Astrocyte of the spinal cord (primary cell): ENCODE measurements at regions not wholly inside any gene's neighbourhood (a gene's known extent, or its start where the extent isn't known, plus 50 kb on each side); places are given as distances from the start of the nearest gene placed in this dataset.
"Not testable (repeated sequence)": the region's sequence is repeated elsewhere in the genome, so short reads cannot be mapped to it uniquely, and the experiment has no call there.

ENCODE experiments used
- DNase-seq: peaks from one replicate; pipeline ENCODE4 v3.0.0; 2011; ENCODE audit warnings: low read depth, low spot score
- H3K4me3 ChIP-seq: 2 replicates; pipeline ENCODE4 v1.5.1; 2011; ENCODE audit warnings: low read depth, mild to moderate bottlenecking, low read length, moderate library complexity
- in situ Hi-C: cut with HindIII; loops from 2 replicates; pipeline ENCODE4 v1.10.0; 2017; ENCODE audit warnings: low sequenced_read_pairs

DNA sequence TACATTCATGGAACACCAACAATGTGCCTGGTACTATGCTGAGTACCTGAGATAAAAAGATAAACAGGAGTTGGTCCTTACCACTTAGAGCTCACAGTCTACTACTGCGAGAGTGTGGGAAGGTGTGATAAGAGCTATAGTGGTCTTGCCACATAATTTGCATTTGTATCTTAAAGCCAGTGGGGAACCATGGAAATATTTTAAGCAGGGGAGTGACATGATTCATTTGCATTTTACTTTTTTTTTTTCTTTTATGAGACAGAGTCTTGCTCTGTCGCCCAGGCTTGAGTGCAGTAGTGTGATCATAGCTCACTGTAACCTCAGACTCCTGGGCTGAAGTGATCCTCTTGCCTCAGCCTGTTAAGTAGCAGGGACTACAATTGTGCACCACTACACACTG is 53.6 kb downstream of the SRGAP2 start:
- in situ Hi-C loops, H3K4me3 ChIP-seq, DNase-seq: not testable (repeated sequence)

DNA sequence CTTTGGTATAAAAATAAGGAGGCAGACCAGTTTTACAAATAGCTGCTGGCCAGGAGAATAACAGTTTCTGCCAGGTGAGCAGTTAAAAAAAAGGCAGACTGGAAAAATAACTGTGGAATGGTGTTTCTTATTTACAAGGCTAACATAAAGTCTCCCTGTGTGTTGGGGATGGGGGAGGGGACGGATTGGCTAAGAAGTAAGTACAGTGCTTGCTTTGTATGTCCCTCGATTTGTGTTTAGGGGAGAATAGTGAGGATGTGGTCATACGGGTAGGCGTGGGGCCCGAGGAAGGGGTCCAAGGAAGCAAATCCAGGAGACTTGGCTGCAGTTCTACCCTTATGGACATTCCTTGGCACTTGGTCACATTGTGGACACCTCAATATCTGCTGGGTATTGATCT is 58.1 kb downstream of the SRGAP2 start:
- H3K4me3 ChIP-seq, DNase-seq, in situ Hi-C loops: not testable (repeated sequence)

GRCh38 chr1:206262424-206262823 is 59.1 kb downstream of the SRGAP2 start:
- DNase-seq, in situ Hi-C loops, H3K4me3 ChIP-seq: not testable (repeated sequence)

DNA sequence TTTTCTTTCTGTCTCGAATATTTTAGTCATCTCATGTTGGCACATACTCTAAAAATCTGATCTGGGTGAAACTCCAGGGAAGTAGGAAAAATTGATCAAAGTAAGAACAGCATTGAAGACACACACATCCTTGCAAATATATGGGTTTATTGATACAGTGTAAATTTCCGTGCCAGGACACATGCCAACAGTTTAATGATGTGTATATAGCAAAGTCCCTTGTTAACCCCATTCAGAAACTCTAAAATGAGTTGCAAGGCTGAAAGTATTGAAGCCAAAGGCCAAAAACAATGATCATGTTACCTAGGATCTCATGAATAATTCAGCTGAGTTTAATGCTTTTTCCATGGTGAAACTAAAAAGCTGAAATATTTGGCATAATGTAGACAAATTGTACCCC is 61.6 kb downstream of the SRGAP2 start:
- DNase-seq, H3K4me3 ChIP-seq, in situ Hi-C loops: not testable (repeated sequence)

GRCh38 chr1:206271153-206271552 is 67.8 kb downstream of the SRGAP2 start:
- H3K4me3 ChIP-seq, in situ Hi-C loops, DNase-seq: not testable (repeated sequence)

DNA sequence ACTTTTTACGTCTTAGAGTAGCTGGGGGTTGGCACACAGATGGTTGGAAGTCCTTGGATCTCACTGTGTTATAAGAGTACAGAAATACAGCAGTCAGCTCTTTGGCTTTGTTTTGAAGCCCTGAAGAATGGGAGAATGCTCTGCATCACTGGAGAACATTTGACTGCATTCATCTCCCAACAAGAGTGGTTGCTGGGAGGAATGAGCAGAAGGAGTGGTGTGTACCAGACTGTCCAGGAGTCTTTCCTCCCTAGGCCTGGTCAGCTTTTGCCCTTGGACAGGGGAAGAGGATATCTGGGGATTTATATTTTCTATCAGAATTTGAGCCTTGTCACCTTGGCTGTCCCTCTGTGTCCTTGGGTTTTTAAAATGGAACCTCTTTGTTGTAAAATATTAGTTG is 69.8 kb downstream of the SRGAP2 start:
- H3K4me3 ChIP-seq, DNase-seq, in situ Hi-C loops: not testable (repeated sequence)

- H3K4me3 ChIP-seq, DNase-seq, in situ Hi-C loops: not testable (repeated sequence)
Observed at GRCh38 chr1:206276143-206276542, 72.8 kb downstream of the SRGAP2 start.

- in situ Hi-C loops, H3K4me3 ChIP-seq, DNase-seq: not testable (repeated sequence)
Observed at GRCh38 chr1:206278683-206279082, 75.3 kb downstream of the SRGAP2 start.

GRCh38 chr1:206280683-206281082 is 77.3 kb downstream of the SRGAP2 start:
- in situ Hi-C loops, DNase-seq, H3K4me3 ChIP-seq: not testable (repeated sequence)

DNA sequence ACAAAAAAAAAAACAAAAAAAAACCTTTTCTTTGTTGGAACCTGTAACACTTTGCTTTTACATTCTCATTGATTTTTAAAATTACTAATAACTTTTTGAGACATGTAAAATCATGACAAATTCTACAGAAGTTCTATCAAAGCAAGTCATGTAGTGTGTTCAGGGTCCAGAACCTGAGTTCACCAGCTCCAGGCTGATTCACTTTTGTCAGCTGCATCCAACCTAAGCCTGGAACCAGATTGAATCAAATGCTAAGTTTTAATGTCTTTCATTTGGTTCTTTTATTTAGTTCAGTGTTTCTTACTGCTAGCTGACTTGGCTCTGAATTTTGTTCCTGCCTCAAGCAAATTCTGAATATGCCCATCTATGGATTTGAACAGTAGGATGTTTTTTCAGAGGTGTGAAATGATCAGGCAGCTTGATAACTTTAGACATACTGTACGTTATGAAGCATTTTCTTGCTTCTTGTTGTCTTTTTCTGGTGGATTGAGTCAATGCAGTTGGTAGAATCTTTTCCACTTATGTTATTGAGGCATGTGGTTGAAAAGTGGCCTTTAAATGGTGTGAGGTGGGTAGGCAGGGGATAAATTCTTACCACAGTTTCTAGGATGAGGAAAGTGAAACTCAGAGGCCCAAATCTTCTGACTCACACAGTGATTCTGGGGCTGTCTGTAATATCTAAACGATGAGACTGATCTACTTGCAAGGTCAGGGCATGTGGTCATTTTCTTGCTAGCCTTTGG is 78.7 kb downstream of the SRGAP2 start:
- in situ Hi-C loops, DNase-seq: not testable (repeated sequence)

DNA sequence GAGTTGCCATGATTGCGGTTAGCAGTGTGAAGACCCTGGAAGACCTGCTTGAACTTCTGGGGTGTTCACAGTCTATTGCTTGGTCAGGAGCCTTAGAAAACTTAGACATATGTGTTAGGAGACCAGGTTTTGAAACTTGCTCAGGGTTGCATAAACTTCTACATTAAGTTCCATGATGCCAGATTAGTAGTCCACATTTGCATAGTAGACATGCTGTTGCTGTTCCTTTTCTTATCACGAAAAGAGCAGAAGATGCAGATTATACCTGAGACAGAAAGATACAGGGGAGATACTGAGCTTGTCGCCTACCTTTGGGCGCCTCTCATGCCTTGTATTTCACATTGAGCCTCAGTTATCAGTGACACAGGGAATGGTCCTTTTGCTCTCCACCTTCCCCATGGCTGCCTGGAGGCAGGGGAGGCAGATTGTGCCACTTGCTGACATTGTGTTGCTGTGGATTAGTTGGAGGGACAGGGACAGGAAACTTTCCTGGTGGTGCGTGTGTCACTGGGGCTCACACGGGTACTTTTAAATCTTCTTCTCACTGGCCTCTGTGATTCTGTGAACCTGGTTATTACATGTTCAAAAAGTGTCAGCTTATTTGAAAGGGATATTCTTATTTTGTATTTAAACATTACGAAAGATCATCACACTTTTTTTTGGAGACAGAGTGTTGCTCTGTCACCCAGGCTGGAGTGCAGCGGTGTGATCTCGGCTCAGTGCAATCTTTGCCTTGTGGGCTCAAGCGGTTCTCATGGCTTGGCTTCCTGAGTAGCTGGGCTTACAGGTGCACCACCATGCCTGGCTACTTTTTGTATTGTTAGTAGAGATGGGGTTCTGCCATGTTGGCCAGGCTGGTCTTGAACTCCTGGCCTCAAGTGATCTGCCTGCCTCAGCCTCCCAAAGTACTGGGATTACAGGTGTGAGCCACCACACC is 82.0 kb downstream of the SRGAP2 start:
- H3K4me3 ChIP-seq, DNase-seq, in situ Hi-C loops: not testable (repeated sequence)

More for the DNA sequence above, 78.7 kb downstream of the SRGAP2 start:
- not testable (repeated sequence) for H3K4me3 ChIP-seq

DNA sequence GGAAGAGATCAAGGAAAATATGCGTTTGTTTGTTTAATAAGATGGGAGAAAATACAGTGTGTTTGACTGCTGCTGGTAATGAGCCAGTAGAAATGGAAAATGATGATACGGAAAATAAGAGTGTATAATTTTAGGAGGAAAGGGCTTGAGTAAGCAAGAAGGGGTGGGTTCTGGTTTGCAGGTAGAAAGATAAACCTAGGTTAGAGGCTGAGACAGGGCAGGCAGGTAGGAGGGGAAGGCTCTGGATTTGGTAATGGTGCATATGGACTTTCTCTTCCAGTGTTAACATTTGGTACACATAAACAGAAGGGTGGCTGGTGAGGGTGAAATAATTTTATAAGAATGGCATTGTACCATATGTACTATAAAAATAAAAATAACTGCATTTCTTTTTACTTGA is 84.4 kb downstream of the SRGAP2 start:
- DNase-seq, in situ Hi-C loops, H3K4me3 ChIP-seq: not testable (repeated sequence)

DNA sequence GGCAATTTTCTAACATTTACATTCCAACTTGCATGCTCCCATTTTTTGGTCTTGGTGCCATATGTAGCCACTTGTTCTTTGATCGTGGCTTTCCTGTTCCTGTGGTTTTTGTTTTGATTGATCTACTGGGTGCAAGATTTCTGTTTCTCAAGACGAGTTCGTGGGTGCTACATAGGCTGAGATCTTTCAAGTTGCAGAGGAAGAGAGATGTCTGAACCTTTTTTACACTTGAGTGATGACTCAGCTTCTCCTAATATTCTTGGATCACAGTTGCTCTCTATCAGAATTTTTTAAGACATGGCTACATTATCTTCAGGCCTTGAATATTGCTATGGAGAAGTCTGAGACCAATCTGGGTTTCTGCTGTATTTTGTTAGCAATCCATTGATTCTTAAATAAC is 85.1 kb downstream of the SRGAP2 start:
- H3K4me3 ChIP-seq, DNase-seq, in situ Hi-C loops: not testable (repeated sequence)

DNA sequence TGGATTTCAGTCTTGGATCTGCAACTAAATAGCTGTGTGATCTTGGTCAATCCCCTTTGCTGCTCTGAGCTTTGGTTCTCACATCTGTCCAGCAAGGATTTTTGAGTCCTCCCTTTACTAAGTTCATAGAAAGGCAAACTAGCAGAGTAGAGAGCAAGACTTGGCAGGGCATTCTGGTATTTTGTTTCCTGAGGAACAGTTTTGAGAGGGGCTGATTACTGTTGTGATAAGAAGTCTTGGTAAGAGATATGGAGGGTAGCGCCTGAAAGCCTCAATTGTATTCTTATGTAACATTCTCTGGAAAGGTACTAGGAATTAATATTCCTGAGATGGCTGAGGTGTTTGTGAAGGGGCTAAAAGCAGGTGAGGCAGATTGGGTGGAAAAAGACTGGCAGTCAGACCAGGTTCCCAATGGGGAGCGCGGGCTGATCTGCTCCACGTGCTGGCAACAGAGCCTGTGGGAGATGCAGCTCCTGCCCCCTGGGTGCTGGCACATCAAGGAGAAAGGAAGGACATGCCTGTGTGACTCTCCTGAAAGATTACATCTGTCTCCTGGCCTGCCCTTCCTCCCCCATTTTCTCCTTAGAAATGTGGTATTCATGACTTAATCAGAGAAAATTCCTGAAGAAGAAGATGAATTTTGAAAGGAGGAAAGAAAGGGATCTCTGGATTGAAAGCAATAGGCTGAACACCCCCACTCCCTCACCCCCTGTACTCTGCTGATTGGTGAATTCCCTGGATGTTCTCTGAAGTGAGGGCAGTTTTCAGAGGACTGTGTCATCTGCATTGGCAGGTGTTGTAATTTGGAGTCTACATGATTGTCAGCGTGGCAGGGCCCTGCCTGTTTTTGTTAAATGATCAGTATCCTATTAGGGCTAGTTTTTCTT is 94.0 kb downstream of the SRGAP2 start:
- in situ Hi-C loops, H3K4me3 ChIP-seq, DNase-seq: not testable (repeated sequence)

- H3K4me3 ChIP-seq, DNase-seq, in situ Hi-C loops: not testable (repeated sequence)
Observed at GRCh38 chr1:206298032-206298392, 94.7 kb downstream of the SRGAP2 start.

- H3K4me3 ChIP-seq, DNase-seq, in situ Hi-C loops: not testable (repeated sequence)
Observed at GRCh38 chr1:206299181-206299791, 95.9 kb downstream of the SRGAP2 start.
